ENCODE measurements at regions not wholly inside any gene's neighbourhood (a gene's known extent, or its start where the extent isn't known, plus 50 kb on each side); places are given as distances from the start of the nearest gene placed in this dataset.
"Not testable (repeated sequence)": the region's sequence is repeated elsewhere in the genome, so short reads cannot be mapped to it uniquely, and the experiment has no call there.

DNA sequence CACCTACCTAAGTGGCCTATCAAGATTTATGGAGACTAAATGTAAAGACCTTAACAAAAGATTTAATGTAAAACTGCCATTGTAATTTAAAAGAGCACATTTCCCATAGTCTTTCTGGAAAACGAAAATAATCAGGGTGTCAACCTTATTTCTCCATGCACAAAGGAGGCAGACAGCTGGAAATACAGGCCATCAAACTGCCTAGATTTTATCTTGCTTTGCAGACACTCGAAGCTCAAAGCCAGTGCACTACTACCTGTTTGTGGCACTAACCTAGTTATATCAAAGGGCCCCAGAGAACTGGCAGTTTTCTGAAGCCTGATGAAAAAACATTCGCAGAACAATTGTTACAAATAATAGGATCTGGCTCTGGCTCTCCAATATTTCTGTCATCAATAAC lies 863.9 kb downstream of the STPG2 start:
- no peak for DNase-seq

DNA sequence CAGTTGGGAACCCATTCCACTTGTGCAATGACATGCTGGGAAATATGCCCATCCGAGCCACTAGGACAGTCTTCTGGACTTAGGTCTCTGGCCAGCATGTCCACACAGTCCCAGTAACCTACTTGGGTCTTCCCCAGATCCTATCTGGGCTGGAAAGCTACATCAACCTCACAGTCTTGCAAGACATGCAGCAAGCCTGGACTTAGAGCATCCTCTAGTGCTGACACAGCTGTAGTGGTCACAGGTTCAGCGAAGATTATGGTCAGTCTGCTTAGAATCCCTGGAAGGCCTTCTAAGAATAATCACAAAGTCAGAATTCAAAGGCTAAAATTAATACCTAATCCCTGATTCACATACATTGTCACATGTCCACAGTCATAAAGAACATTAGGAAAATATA lies 842.7 kb downstream of the STPG2 start:
- DNase-seq, result no peak

DNA sequence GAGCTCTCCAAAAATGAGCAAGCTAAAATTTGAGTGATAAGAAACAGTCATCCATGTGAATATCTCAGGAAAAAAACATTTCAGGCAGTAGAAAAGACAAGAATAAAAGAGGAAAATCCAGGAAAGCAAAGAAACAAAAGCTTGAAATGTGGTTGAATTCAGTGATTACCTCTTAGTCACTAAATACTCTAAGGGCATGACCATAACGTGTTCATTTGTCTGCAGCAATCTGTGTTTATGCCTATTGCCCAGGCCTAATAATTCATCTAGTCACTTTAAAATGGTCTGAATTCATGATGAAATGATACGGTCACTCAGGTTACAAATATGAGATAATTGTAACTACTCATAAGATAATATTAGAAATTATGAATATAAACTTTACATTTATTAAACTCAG lies 837.9 kb downstream of the STPG2 start:
- DNase-seq, result no peak

DNA sequence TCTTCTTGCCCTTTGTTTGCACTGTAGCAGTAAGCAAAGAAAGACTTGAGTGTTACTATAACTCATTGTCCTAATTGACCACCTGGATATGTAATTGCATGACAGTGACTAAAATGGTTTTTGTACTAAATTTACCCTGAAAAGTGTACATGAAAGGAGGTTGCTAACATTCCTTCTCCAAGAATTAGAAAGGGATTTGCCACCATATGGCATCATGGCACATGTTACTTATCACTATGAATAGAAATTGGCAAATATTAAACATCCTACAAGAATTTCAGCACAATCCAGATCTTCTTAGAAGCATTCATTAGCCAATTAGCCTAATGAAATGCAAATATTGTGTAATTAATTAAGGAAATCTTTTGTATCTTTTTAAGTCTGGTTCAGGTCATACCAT lies 834.2 kb downstream of the STPG2 start:
- DNase-seq, result peak in 1 of 2 experiments; percentile 16

DNA sequence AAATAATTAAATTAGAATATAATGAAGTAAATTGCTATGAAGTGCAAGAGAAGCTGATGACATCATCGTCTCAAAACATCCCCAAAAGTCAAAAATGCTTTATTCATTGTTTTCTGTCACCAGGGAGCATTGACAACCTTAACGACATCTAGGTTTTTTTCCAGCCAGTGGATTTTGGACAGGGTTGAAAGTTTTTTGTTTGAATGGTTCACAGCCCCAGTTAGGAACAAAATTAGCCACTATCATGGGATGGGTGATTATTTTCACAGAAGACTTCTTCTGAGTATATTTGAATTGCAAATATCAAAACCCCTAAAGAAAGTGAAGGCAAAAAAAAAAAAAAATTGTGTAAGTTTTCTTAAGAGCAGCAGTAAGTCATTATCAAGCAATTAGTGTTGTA lies 826.1 kb downstream of the STPG2 start:
- DNase-seq, result no peak

DNA sequence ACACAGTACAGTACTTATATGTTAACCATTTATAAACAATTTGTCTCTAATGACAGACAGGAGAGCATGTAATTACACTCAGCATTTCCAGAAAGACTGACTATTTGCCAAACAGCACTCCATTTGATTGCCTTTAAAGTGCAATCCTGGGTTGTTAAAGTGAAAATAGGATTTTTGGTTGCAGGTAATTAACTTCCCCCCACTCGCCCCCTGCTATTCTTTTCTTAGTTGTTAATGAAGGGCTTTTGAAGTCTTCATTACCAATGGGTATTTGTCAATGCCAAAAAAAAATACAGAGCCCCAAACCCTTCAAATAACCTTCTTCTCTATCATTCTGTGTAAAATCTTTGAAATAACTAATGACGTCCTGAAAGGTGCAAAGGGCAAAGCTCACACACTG lies 825.6 kb downstream of the STPG2 start:
- DNase-seq, result no peak

DNA sequence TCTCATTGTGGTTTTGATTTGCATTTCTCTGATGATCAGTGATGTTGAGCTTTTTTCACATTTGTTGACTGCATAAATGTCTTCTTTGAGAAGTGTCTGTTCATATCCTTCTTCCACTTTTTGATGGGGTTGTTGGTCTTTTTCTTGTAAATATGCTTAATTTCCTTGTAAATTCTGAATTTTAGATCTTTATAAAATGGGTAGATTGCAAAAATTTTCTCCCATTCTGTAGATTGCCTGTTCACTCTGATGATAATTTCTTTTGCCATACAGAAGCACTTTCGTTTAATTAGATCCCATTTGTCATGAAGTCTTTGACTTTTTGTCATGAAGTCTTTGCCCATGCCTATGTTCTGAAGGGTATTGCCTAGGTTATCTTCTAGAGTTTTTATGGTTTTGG lies 817.5 kb downstream of the STPG2 start:
- not testable (repeated sequence) for DNase-seq

DNA sequence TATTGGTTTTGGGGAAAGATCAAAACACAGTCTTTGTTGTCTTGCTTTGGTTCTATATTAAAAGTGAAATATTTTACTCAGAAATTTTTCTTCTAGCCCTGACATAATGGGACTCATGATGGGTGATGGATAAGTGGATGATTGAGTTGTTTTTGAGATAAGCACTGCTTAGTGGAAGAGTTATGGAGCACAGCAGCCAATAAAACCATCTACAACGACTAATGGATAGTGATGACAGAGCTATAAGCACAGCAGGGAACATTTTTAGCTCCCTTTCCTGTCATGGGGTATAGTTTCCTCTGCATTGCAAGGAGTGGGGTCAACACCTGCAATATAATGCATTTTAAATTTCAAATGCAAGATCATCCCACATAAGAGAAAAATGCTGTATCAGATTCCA lies 812.4 kb downstream of the STPG2 start:
- DNase-seq, result no peak

DNA sequence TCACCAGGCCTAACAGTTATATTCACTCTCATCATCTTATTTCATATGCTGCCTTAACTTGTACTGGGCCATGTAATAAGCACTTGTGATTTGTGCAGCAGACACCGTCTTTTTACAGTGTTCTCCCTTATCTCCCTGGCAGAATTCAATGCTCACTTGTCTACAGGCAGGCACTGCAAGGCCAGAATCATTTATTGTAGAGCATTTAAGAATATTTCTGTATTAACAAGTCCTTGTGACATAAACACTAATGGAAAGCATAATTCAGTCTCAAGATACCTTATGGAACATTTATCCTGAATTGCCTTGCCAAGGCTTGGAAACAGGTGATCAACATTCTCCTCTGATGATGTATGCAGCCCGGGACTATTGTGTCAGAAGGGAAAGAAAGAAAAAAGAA lies 808.9 kb downstream of the STPG2 start:
- no peak for DNase-seq

DNA sequence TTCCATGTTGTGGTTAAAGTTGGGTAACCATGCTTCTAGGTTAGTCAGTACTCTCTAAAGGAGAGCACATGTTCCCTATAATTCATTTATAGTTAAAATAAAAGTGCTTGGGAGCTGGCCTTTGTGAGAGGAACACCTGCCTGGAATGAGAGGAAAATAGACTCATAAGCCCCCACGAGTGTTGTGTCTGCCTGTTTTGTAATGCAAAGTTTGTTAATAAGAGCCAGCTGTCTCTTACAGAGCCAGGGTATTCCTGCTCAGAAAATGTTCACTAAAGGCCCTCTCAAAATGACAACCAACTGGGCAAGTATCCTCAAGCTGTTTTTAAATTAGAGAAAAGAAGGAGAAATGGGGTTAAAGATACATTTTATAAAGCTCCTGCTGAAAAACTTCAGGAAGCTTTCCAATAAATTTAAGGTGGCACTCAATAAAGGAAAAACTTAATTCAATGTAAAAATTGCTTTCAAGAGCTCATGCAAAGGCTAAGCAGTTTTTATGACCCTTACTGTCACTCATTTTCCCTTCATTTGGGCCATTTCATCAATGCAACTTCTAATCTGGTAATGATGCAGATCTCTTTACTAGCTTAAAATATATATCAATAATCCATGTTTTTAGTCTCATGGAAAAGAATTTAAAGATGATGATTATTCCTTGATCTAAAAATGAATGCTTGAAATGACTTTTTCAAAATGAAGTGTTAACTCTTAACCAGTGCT lies 793.6 kb downstream of the STPG2 start:
- peak; percentile 47 to 81 for DNase-seq

DNA sequence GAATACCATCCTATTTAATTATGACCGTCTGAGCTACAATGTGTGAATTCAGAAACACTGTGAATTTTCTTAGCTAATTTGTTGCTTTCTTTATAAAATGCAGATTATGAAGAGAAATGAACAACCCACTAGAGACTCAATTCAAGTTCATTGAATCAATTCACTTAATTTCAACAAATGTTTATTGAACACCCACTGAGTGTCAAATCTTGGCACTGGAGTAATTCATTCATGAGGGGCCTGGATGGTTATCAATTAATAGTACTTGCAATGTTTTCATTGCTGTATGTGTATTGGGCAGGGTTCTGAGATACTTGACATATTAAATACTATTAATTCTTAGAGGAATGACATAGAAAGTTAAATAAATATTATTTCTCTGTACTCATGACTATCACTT lies 789.4 kb downstream of the STPG2 start:
- DNase-seq, result no peak

DNA sequence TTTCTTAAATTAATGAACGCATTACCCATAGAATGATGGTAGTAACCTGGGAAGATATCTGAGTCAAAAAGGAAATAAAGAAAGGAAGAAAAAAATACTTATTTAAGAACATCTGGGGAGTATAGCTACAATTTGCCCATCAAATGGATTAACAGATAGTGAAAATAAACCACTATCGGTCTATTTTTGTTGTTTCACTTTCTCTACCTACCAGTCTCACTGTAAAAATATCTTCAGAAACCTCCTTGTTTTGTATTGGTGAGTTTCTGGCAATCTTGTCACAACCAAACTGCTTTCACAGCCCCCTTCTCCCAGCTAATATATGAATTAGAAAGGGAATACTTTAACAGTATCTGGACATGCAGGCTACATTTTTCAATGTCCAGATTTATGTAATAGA lies 783.5 kb downstream of the STPG2 start:
- DNase-seq, result no peak

DNA sequence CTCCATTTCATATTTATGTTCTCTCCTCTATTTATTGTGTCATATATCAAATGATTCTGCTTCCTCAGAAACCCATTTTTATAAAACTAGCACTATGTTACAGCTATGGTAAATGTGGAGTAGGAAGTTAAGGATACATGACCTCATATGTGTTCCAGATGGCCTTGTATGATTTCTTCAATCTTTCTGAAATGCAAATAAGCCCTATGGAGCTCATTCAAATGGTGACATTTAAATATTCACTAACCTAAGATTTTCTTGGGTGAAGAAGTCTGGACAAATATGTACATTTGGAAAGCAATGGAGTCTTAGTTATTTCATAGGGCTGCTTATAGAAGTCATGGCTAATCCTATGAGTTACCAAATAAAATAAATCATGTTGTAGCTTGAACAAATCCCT lies 782.5 kb downstream of the STPG2 start:
- DNase-seq, result no peak

DNA sequence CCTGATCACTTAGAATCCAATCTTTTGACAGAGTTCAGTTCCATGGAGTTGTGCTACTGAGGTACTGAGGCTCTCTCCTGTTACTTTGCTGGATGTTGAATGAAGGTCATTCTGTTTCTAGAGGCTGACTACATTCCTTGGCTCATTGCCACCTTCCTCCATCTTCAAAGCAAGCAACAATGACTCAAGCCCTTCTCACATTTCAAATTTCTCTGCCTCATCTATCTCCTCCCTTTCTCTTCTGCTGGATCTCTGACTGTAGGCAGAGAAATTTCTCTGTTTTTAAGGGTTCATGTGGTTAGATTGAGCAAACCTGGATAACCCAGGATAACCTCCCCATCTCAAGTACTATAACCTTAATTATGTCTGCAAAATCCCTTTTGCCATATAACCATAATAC lies 775.4 kb downstream of the STPG2 start:
- DNase-seq, result no peak

DNA sequence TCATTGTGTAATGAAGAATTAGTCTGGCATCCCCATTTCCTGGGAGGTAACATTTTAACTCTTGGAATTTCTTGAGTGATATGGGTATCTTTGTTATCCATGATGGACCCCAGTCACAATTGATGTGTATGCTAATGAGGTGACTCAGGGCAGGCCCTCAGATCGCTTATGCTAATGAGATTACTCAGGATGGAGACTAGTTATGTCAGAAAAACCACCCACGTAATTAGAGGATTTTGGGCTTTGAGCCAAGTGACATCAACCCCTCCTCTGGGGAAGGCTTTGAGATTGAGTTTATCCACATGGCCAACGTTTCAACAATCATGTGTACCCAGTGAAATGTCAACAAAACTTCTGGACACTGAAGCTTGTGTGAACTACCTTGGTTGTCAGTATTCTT lies 772.7 kb downstream of the STPG2 start:
- DNase-seq, result peak in 1 of 2 experiments; percentile 9

DNA sequence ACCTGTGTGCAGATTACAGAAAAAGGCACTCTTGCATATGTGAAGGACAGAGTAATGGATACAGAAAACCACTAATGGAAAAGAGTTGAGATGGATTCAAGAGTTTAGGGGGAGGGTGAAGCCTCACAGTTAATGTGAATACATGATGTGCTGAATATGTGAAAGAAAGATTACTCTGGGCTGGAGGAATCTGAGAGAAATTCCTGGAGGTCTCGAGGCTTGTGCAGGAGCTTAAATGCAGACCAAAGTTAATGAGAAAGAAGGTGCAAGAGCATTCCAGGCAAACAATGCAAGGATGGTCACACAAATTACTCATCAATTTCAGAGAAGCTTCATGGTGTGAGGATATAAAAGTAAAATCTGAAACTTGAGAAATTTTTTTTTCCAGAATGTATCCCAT lies 768.8 kb downstream of the STPG2 start:
- DNase-seq, result no peak

DNA sequence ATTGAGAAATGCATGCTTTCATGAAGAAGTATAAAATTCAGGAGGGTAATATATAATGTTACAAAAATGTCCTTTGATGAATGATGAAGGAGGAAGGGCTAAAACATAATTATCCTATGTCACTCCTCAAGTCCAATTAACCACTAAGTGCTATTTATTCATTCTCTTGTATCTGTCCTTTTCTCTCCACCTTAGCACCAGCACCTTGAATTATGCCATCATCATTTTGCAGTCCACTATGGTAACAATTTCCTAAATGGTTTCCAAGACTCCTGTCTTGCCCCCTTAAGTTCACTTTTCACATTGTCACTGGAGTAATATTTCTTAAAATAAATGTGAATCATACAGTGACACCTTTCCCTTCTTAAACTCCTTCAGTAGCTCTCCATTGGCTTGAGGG lies 756.3 kb downstream of the STPG2 start:
- no peak for DNase-seq

DNA sequence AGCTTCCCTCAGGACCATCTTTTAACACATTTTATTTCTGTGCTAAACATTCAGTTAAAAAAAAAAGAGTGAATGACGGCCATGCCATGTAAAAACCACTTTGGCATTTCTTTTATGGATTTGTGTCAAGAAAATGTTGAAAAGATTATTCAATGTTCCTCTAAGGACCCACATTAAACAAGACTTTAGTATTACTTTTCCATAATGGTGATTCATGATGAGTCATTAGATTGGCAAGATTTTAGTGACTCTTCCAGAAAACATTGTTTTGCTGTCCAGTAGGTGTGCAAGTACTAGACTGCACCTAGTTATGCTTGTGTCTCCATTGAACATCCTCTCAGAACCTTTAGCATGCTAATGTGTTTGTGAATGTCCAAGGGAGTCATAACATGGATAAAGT lies 748.6 kb downstream of the STPG2 start:
- DNase-seq, result no peak

DNA sequence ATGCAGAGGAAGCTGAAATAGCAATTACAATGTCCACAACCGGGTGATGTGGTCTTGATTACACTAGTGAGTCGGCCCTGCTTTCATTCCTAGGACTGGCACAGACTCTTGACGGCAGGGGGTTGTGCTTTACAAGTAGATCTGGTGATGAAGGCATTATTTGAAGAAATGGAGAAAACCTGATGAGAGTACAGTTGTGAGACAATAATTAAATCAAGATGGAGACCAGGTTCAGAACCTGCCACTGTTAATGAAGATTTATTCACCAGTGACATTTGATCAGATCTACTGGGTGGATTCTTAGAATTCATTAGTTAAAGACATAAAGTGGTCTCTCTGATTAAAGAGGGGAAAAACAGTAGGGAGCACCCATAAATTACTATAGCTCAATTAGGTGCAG lies 747.2 kb downstream of the STPG2 start:
- no peak for DNase-seq

DNA sequence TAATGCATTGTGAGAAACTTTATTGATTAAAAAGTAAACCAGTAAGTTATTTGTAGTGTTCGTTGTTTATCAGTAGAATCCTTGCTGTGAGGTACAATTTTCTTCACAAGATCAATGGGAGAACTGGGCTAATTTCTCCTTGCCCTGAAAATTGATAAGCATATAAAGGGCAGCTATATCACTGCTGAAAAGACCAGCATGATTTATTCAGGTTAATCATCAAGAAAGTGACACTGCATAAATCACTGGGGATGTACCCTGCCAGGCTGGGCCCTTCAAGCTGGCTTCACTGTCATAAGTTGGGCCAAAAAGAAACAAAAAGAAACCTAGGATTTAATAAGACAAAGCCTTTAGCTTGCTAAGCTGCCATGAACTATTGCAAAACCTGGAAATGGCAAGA lies 746.7 kb downstream of the STPG2 start:
- DNase-seq, result no peak

DNA sequence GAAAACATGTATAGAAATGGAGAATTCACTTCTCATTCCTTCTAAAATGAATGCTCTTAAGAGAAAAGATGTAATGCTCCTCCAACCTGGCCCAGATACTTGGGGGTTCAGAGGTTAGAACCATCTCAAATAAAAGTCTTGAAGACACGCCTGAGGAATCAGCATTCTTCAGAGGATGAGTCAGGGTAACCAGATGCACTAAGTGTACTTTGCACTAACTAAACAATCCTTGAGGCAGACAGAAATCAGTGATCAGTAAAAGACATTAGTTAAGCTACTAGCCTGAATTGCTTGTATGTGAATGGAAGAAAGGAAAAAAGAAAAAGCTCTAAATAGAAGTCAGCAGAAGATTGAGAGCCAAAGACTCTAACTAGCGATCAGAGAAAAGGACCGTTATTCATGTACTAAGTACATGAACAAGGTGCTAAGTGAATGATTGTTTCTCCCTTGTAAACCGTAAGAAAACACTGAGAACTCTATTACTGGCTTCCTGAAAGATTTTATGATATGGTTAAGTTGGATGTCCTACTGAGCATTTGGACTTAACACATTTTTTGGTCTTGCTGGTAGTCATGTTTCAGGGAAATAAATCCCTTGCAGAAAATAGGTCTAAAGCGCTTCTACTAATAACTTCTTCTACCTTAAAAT lies 738.3 kb downstream of the STPG2 start:
- no peak for DNase-seq

DNA sequence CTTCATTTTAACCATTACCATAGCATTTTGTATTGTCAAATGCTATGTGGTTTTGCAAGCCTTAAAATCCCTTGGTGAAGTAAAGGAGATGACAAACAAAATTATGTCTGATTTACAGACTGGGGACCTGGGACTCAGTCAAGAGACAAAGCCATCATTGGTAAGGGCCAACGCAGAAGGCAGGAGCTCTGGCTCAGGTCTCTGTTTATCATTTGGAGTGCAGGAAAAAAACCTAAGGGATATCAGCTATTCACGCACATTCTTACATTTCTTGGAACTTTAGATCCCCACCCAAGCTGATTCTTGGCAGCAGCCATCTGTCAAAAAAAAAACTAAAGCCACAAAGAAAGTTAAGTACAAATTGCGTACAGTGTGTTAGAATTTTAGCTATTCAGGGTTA lies 731.9 kb downstream of the STPG2 start:
- no peak for DNase-seq

DNA sequence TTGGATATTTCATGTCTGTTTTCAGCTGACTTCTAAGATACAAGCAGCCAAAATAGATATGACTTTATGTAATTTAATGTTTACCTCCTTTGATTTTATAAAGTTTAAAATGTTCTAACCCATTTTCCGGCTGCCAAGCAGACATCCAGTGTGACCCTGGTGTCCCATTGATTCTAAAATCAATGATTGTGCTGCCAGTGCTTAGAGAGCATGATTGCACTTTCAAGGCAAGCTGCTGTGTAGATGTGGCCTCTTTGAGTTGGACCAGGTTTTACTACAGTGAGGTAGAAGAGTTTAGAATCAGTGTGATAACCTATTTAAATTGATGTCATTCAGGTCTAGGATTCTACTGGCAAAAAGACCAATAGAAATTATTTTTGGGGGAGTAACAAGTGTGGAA lies 730.9 kb downstream of the STPG2 start:
- DNase-seq, result no peak

DNA sequence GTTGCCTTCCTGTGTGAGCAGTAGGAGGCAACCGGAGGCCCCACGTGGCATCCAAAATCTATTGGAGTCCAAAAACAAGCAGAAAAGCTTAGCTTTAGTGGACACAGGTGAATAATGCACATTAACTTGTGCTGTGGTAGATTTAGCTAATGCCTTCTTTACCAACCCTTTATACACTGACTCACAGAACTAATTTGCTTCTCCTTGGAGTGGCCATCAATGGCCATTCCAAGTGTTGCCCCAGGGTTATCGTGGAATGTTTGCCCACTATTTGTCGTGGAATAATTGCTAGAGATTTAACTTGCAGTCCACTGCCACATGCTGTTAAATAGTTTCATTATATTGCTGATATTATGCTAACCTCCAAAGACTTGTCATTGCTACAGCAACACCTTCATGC lies 729.1 kb downstream of the STPG2 start:
- no peak for DNase-seq

DNA sequence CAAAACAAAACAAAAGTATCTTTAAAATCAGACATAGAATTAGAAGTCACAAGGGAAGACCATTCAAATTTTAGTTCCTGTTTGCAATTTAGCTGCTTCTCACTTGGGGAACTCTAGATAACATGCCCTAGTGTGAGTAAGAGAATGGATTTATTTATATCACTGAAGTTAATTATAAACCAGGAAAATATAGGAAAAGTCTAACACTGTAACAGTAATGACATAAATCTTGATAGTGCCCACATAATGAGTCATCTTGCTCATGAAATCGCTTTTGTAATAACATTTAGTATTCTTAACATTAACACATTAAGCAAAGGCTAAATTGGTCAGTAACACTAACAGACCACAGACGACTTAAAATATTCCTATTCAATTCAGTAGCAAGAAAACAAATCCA lies 710.7 kb downstream of the STPG2 start:
- DNase-seq, result no peak
